ENCODE measurements at regions not wholly inside any gene's neighbourhood (a gene's known extent, or its start where the extent isn't known, plus 50 kb on each side); places are given as distances from the start of the nearest gene placed in this dataset.

DNA sequence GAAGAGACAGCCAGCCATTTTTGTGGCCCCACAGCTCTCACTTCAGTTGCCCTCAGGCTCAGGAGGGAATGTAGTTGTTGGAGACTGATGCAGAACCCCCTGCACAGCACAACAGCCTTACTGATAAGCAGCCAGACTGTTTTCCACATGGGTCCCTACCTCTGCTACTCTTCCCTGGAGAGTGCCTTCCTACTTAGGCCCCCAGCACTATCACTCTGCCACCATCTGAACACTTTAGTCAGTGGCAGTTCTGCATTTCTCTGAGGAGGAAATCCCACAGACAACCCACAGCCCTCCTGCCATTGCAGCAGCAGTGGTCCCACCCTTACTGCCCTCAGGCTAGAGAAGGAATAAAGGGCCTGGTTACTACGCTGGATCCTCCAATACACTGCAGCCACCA lies 61.8 kb upstream of the PTPRD start:
- no peak for DNase-seq

DNA sequence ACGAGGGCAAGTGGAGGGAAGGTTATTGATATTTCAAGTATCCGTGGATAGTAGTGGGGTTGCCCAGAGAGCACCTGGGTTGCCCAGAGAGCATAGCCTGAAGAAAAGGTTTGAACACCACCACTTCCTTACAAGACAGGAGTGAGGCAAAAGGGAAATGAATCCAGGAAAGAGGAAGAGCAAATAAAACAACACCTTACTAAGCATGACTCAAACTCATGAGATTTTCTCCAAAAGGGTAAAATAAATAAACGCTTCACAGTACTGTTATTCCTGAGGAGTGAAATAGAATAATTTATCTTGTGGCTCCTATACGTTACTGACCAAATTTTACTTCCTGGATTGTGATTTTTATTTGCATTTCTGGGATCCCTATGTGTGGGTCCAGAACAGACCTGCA lies 65.2 kb upstream of the PTPRD start:
- no peak for DNase-seq

DNA sequence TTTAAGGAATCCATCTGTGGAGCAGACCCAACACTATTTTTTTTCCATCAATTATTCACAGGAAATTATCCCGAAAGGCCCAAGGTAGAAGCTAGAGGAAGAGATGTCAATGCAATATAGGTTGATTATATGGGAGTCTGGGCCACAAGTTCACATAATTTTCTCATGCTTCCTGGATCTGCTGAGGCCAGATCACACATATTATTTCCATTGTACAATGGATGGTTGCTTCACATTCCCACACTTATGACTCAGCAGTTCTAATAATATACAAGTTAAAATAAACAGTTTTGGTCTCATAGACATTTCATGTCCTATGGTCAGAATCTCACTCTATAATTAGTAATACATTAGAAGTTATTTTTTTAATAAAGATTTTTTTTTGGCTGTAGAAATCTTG lies 66.0 kb upstream of the PTPRD start:
- DNase-seq = no peak

DNA sequence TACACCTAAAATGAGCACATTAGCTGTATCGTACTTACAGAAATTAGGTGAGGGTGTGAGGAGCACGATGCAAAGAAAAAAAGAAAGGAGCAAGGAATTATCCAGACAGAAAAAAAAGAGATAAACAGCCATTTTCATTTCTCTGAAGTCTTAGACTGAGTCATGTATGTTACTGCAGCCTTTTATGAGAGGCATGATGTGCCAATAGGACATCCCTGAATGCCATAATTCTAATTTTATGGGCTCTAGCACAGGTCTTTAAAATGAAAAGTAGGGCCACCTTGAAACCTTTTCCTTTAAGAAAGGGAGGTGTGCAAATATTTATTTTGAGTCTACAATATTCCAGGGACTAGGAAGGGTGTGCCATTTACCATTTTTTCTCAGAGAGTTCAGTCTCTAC lies 74.1 kb upstream of the PTPRD start:
- no peak for DNase-seq

DNA sequence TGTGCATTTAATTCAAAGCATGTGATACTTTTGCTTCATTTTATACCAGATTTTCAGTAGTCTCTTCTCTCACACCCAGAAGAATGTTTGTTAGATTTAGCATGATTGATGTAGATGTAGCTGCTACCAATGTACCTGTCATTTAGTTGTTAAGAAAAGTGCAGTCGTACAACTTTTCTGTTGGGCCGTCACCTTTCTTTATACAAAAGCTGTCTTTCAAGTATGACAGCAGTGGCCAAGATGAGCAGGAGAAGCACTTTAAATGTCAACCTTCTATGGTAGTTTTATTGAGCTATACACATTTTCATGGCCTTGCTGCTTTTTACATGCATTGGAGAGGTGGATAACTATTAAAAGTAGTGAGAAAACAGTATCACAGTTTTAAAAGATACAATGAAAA lies 77.7 kb upstream of the PTPRD start:
- DNase-seq = no peak

DNA sequence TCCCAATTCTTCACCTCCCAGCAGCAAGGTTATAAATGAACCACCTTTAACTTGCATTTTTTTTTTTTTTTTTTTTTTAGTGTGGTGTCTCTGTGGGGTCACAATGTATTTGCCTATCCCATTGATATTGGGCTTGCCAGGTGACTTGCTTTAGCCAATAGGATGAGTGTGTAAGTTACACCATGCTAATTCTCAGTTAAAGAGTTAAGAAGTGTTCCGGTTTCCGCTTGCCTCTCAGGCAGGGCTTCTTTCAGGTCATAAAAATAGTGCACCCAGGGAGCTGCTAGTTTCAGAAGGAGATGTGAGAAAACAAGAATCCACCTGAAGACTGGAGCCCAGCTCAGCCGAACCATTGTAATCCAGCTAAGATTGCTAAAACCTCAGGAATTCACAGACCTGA lies 84.2 kb upstream of the PTPRD start:
- no peak for DNase-seq

DNA sequence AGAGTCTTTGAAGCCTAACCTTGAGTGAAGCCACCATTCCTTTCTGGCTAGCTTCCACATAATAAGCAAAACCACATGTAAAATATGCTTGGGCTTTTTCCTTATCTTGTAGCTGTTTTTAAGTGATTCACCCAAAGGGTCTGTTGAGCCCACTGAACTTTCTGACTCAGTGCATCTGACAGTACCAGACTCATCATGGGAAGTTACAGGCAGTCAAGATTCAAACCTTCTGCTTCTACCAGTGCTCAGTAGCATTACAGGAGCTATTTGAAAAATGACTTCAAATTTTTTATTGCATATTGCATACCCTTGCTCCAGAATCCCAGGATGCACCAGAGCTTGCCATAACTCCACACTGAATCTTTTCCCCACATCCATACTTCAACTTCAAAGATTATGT lies 87.5 kb upstream of the PTPRD start:
- no peak for DNase-seq

DNA sequence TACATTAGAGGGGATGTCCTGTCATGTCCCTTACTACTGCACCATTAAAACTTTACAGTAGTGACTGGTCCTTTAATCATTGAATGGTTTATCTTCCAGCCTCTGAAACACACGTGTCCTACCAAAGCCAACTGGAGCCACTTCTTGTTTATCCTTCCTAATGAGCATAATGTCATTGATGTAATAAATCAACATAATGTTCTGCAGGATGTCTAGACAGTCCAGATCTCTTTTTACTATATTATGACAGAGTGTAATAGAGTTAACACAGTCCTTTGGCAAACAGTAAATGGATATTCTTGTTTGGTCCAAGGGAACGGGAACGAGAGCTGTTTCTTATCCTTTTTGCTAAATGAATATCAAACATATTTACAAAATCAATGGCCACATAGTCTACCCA lies 88.1 kb upstream of the PTPRD start:
- no peak for DNase-seq

DNA sequence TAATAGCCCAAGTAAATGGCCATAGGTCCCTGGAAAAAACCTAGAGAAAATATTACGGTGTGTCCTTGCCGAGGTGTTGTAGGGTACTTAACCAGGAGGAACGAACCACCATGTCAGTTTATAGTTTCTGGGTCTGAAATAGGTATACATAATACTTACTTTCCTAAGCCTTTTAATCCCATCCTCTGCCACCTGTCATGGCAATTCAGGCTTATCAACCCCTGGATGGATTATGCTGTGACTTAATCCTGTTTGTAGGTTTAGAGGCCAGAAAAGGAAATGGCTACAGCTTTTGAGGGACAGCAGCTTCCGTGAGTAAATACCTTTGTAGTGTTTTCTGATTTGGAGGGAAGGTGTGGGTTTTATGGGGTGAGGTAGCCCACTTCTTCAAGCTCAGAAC lies 89.1 kb upstream of the PTPRD start:
- no peak for DNase-seq

DNA sequence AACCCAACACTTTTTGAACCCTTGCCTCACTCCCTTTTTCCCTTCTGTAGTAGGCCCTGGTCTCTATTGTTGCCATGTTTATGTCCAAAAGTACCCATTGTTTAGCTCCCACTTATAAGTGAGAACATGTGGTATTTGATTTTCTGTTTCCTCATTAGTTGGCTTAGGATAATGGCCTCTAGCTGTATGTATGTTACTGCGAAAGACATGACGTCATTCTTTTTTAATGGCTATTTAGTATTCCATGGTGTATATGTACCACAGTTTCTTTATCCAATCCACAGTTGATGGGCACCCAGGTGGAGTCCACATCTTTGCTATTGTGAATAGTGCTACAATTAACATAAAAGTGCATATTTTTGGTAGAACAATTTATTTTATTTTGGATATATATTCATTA lies 90.3 kb upstream of the PTPRD start:
- no peak for DNase-seq

DNA sequence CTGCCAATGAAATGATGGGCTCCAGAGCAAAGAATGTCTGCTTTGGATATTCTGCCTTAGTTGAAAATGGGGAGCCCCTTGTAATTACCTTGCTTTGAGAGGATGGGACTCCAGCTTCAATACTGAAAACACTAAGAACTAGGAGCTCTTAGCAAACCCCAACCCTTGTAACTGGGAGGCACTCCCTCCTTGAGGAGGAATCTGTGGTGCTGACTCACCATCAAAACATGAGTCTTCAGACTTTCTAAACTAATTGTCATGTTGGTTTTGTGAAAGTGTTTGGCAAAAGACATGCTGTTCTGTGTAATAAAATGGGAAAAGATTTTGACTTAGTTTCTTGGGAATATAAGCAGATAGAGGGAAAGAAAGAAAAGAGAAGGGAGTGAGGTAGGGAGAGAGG lies 91.9 kb upstream of the PTPRD start:
- DNase-seq = no peak

DNA sequence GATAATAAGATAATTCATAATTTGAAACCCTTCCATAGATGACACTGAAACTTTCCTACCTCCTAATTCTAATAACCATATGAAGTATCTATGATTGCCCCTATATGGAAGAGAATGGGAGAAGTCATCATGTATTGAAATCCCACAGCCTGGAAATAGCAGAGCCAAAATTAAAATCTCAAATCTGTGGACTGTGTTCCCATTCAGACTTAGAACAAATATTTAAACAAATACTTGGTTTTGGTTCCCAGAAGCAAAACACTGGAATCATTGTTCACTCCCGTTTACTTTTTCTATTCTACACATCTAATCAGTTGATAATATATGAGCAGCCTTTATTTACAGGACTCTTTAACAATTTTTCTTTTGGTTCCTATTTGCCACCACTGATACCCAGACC lies 92.6 kb upstream of the PTPRD start:
- DNase-seq = no peak

DNA sequence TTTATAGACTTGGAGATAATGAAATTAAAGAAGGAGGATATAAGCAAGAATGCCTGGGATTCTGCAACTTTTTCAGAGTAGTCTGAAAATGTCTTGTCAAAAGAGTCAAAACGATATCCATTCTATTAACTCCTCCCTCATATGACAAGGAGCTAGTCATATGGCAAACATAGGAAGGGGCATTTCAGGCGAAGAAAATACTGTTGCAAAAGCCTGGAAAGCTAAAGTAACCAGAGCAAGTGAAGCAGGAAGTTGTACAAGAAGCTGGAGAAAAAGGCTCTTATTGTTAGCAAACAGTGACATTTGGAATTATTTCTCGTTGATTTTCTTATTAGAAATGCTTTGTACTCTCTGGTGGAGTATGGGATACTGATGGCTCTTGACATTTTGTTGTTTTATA lies 94.0 kb upstream of the PTPRD start:
- DNase-seq = no peak

DNA sequence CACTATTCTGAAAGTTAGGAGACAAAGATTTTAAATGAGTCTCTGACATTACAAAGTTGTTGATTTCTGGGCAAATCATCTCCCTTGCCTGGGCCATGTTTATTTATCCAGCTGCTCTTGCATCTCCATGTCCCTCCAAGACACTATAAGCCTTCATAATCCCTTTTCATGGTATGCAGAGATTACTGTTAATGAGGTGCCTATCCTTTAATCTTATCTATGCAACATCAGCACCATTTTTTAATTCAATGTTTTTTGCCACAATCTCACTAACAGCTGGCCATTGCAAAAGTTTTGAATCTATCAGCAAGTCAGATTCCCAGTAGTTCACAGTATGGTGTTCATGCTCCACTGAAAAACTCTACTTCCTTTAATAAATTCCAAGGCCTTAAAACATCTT lies 108.5 kb upstream of the PTPRD start:
- DNase-seq = no peak

DNA sequence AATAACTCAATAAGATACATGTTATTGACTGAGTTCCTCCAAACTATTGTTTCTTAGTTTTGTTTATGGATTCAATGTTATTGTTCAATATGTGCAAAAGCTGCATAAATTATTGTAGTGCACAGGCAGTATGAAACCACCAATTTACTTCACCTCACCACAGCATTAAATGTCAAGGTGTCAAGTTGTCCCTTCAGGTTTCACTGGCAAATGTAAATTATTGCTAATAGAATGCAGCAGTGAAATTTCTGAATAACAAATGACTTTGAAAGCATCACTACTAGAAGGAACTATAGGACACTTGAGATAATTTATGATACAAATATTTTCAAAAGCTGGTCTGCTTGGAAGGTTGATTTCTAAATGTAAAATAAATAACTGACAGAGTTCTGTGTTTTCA lies 116.4 kb upstream of the PTPRD start:
- no peak for DNase-seq

DNA sequence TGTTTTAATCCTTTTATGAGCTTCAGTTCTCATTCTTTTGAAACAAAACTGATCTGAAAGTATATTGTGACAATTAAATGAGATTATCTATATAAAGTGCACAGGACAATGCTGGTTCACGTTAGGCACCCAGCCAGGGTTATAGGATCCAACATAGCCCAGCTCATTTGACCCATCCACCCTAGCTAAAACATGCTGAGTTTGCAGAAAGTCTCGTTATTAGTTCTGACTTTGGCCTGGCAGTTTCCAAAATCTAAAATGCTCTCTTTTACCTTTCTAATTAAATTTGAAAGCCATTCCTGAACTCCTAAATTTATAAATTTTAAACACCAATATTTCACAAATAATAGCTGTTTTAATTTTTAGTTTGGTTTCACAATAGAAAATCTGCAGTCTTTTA lies 131.9 kb upstream of the PTPRD start:
- no peak for DNase-seq

DNA sequence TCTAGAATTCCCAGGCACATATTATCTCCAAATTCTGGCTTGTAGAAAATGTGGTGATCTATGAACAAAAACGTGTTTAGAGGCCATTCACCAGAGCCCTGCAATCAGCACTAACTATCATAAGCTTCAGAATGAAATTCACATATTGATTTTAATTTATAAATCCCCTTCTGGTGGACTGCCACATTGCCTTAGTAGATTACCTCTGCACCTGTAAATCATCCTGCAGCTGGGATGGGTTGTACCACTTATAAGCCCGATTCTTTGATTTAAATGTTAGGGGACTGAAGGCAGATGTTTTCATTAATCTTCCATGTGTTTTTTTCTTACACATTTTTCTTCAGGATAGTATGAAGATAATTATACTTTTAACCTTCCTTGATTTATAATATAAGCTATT lies 140.7 kb upstream of the PTPRD start:
- no peak for DNase-seq

DNA sequence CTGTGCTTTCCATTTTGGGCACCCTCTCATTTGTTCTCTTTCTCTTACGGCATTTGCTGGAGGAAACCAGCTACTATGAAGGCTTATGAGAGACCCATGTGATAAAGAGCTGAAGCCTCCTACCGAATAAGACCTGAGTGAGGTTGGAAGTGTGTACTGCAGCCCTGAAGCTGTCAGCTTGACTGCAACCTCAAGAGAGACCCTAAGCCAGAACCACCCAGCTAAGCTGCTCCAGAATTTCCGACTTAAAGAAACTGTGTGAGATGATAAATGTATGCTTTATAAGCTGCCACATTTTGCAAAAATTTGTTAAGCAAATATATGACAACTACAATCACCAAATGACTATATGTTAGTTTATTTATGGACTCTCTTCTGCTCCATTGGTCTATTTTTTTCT lies 151.7 kb upstream of the PTPRD start:
- no peak for DNase-seq

DNA sequence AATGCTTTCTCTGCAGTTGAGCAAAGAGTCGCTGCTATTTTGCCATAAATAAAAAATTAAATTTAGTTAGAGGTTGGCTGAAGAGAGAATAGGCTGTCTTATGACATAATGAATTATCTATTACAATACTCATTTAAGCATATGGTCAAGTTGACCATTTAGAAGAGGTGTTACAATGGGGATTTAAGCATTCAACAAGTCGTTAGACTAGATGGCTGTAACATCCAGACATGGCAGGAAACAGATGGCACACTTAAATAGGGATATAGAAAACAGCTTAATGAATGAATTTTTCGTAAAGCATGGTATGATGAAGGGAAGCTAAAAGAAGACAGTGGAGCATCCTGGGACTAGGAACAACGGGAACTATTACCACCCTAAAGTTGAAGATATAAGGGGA lies 160.3 kb upstream of the PTPRD start:
- no peak for DNase-seq

DNA sequence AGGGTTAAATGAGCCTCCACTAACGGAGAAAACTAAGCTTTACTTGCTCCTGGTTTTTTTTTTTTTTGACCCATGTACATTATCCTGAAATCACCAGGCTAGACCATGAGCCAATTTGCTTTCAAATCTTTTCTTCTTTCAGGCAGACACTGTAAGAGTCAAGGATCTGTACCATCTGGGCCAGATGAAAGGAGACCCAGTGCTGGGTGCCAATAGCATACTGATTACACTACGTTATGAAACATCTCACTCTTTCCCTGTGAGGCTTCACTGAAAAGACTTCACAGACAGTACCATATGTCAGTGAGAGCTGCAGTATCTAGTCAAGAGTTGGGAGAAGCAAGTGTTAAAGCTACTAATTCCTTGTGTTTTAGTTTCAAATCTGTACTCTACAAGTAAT lies 161.2 kb upstream of the PTPRD start:
- DNase-seq = no peak

DNA sequence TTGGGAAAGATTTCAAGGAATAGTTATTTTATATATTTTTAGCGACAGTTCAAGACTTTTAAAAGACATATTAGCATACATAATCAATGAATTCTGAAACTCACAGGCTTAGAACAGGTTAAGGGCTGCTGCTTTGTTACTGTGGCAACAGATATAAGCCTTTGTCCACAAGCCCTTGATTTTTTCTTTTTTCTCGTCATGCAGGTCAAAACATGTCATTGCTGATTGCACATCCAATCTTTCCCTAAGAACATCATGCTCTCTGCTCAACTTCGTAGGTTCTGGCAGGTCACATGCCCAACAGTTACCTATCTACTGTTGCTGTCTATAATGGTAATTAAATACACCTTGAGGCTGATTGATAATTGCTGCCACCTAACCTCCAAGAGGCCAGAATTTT lies 172.5 kb upstream of the PTPRD start:
- DNase-seq = no peak

DNA sequence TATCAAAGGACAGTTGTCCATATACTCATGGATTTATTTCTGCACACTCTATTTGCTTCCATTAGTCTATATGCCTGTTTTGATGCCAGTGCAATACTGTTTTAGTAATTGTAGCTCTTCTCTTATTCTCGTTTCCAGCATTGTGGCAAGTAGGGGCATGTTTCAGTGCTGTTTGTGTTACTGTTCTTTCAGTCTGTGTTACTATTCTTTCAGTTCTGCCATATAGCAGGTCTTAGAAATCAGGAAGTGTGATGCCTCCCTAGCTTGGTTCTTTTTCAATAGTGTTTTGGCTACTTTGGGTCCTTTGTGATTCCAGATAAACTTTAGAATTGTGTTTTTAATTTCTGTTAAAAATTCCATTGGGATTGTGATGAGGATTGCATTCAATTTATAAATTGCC lies 180.5 kb upstream of the PTPRD start:
- no peak for DNase-seq

DNA sequence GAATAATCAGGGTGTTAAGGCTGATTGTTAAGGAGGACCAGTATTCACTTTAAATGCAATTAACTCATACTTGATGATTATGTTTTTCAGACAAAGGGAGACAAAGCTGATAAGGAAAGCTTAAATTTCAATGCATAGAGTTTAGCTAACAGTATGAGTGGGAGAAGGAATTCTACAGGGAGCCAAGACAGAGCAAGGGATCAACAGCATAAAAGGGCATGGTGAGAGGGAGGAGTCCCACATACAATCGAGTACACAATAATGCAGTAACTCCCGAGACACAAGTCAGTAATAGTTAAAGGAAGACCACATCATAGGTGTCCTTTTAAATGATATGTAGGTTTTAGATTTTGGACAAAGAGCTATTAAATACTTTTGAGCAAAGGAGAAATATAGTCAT lies 191.7 kb upstream of the PTPRD start:
- DNase-seq = no peak

DNA sequence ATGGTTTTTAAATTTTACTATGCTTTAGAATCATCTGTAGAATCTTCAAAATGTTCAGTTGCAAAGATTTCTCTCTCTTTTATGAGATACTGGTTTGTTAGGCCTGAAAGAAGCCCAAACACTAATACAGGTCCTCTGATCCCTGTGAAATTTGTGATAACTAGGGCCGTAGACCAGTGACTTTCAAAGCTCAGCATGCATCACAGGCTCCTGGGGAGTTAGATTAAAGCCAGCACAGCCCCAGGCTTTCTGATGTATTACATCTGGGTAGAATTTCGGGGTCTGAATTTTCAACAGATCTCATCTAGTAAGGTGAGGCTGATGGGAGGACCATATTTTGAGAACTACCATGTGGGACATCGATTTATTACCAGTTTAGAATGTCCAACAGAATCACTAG lies 194.1 kb upstream of the PTPRD start:
- no peak for DNase-seq

DNA sequence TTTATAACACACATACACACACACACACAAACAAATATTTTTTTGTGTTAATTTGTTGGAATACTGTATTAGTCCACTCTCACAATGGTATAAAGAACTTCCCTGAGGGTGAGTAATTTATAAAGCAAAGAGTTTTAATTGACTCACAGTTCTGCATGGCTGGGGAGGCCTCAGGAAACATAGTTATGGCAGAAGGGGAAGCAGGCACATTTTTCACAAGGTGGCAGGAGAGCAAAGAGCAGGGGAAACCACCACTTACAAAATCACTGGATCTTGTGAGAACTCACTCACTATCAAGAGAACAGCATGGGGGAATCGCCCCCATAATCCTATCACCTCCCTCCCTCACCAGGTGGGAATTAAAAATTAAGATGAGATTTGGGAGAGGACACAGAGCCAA lies 205.4 kb upstream of the PTPRD start:
- no peak for DNase-seq

DNA sequence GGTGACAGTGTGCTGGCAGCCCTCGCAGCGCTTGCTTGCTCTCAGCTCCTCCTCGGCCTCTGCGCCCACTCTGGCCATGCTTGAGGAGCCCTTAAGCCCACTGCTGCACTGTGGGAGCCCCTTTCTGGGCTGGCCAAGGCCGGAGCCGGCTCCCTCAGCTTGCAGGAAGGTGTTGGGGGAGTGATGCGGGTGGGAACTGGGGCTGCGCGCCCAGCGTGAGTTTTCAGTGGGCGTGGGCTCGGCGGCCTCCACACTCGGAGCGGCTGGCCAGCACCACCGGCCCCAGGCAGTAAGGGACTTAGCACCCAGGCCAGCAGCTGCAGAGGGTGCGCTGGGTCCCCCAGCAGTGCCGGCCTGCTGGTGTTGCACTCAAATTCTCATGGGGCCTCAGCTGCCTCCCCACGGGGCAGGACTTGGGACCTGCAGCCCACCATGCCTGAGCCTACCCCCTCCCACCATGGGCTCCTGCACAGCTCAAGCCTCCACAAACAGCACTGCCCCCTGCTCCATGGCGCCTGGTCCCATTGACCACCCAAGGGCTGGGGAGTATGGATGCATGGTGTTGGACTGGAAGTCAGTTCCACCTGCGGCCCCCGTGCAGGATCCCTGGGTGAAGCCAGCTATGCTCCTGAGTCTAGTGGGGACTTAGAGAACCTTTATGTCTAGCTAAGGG lies 223.1 kb upstream of the PTPRD start:
- DNase-seq = no peak
